ENCODE measurements at regions not wholly inside any gene's neighbourhood (a gene's known extent, or its start where the extent isn't known, plus 50 kb on each side); places are given as distances from the start of the nearest gene placed in this dataset.

GRCh38 chr20:6471110-6471647 is 296.3 kb upstream of the BMP2 start:
- Histone ChIP-seq H3K27ac (ENCODE audit: low read depth, low read length) (no peak overlapping the region), H3K4me1 (ENCODE audit: control insufficient read depth, low read length) (peaks cover 75% of the 10 kb centered on the region)

GRCh38 chr20:6469695-6470094 is 297.8 kb upstream of the BMP2 start:
- H3F3A ChIP-seq (ENCODE audit: control insufficient read depth, insufficient read depth), result peaks cover 13% of the 10 kb centered on the region
- peak overlapping the region; percentile 94 for H3K27ac ChIP-seq (ENCODE audit: low read depth, low read length)
- H3K4me2 ChIP-seq (ENCODE audit: low read length), result peak overlapping the region; percentile 81
- no peaks in the 10 kb centered on the region for H3K27me3 ChIP-seq (ENCODE audit: control insufficient read depth, low read length)
- no peaks in the 10 kb centered on the region for H3K79me2 ChIP-seq (ENCODE audit: control insufficient read depth, low read length)
- TF ChIP-seq EZH2phosphoT487 (IDR thresholded peaks at IDR 0.05; ENCODE audit: borderline replicate concordance, low read length), result no peak
- TF ChIP-seq CTCF (IDR thresholded peaks at IDR 0.05; ENCODE audit: low read depth, low read length, poor library complexity, severe bottlenecking), result no peak
- peaks cover 19% of the 10 kb centered on the region for H3K36me3 ChIP-seq (ENCODE audit: control insufficient read depth, low read length)
- no peaks in the 10 kb centered on the region for H3K9me2 ChIP-seq (replicated peaks; ENCODE audit: control insufficient read depth, low read length)
- no peaks in the 10 kb centered on the region for H4K20me1 ChIP-seq (ENCODE audit: control insufficient read depth, insufficient read depth, low read depth, low read length)
- 0 out of 2 replicates have a peak, but pooled peaks cover 7% of the 10 kb centered on the region for H3K9me3 ChIP-seq (ENCODE audit: control insufficient read depth, insufficient read depth, low read length)
- peaks cover 90% of the 10 kb centered on the region for H3K4me1 ChIP-seq (ENCODE audit: control insufficient read depth, low read length)
- peak overlapping the region; percentile 66 for H3K4me3 ChIP-seq (ENCODE audit: low read length)

More at GRCh38 chr20:6471110-6471647, 296.3 kb upstream of the BMP2 start:
- H3K36me3 ChIP-seq (ENCODE audit: control insufficient read depth, low read length), result peaks cover 19% of the 10 kb centered on the region
- 0 out of 2 replicates have a peak, but pooled peaks cover 7% of the 10 kb centered on the region for H3K9me3 ChIP-seq (ENCODE audit: control insufficient read depth, insufficient read depth, low read length)
- peaks cover 13% of the 10 kb centered on the region for H3F3A ChIP-seq (ENCODE audit: control insufficient read depth, insufficient read depth)
- H4K20me1 ChIP-seq (ENCODE audit: control insufficient read depth, insufficient read depth, low read depth, low read length), result no peaks in the 10 kb centered on the region
- H3K27me3 ChIP-seq (ENCODE audit: control insufficient read depth, low read length), result no peaks in the 10 kb centered on the region
- no peak overlapping the region for H3K4me2 ChIP-seq (ENCODE audit: low read length)
- H3K9me2 ChIP-seq (replicated peaks; ENCODE audit: control insufficient read depth, low read length), result no peaks in the 10 kb centered on the region
- no peak overlapping the region for H3K4me3 ChIP-seq (ENCODE audit: low read length)
- TF ChIP-seq CTCF (IDR thresholded peaks at IDR 0.05; ENCODE audit: low read depth, low read length, poor library complexity, severe bottlenecking) (no peak), EZH2phosphoT487 (IDR thresholded peaks at IDR 0.05; ENCODE audit: borderline replicate concordance, low read length) (no peak)
- no peaks in the 10 kb centered on the region for H3K79me2 ChIP-seq (ENCODE audit: control insufficient read depth, low read length)

GRCh38 chr20:6468423-6469116 is 298.9 kb upstream of the BMP2 start:
- Histone ChIP-seq H3F3A (ENCODE audit: control insufficient read depth, insufficient read depth) (peaks cover 13% of the 10 kb centered on the region), H3K36me3 (ENCODE audit: control insufficient read depth, low read length) (peaks cover 19% of the 10 kb centered on the region), H3K79me2 (ENCODE audit: control insufficient read depth, low read length) (no peaks in the 10 kb centered on the region), H4K20me1 (ENCODE audit: control insufficient read depth, insufficient read depth, low read depth, low read length) (no peaks in the 10 kb centered on the region), H3K4me2 (ENCODE audit: low read length) (peak overlapping the region; percentile 81), H3K4me1 (ENCODE audit: control insufficient read depth, low read length) (peaks cover 93% of the 10 kb centered on the region), H3K27me3 (ENCODE audit: control insufficient read depth, low read length) (no peaks in the 10 kb centered on the region), H3K9me3 (ENCODE audit: control insufficient read depth, insufficient read depth, low read length) (0 out of 2 replicates have a peak, but pooled peaks cover 7% of the 10 kb centered on the region), H3K4me3 (ENCODE audit: low read length) (peak overlapping the region; percentile 66), H3K27ac (ENCODE audit: low read depth, low read length) (peak overlapping the region; percentile 94), H3K9me2 (replicated peaks; ENCODE audit: control insufficient read depth, low read length) (no peaks in the 10 kb centered on the region)
- no peak for TF ChIP-seq CTCF (IDR thresholded peaks at IDR 0.05; ENCODE audit: low read depth, low read length, poor library complexity, severe bottlenecking)
- no peak for TF ChIP-seq EZH2phosphoT487 (IDR thresholded peaks at IDR 0.05; ENCODE audit: borderline replicate concordance, low read length)
